Right atrium auricular region (tissue), 2 donors: ENCODE measurements at regions not wholly inside any gene's neighbourhood (a gene's known extent, or its start where the extent isn't known, plus 50 kb on each side); places are given as distances from the start of the nearest gene placed in this dataset.

Source experiments
- DNase-seq: peaks from one replicate; pipeline ENCODE4 v3.0.0-alpha.2; 2019; ENCODE audit warnings: low spot score
- H3K27ac ChIP-seq, 2 donors: fragments of 200-600 bp; sonication (generic); 1 replicate in 1 of 2; 2 replicates in 1 of 2; pipeline ENCODE4 v1.5.1; 2016 to 2019
- H3K27me3 ChIP-seq, 2 donors: fragments of 200-600 bp; sonication (generic); one replicate each; pipeline versions ENCODE4 v1.5.1 to v1.6.0; 2017 to 2019
- H3K36me3 ChIP-seq: fragments of 200-600 bp; sonication (generic); one replicate; pipeline ENCODE4 v1.5.1; 2016
- H3K4me1 ChIP-seq, 2 donors: fragments of 200-600 bp; sonication (generic); one replicate each; pipeline versions ENCODE4 v1.5.1 to v1.6.0; 2017 to 2019
- H3K4me3 ChIP-seq, 2 donors: fragments of 200-600 bp; sonication (generic); 1 replicate in 1 of 2; 2 replicates in 1 of 2; pipeline ENCODE4 v1.5.1; 2017 to 2019; ENCODE audit warnings: mild to moderate bottlenecking in 1 of 2, moderate library complexity in 1 of 2
- H3K9me3 ChIP-seq, 2 donors: fragments of 200-600 bp; sonication (generic); one replicate each; pipeline ENCODE4 v1.5.1; 2019
- CTCF ChIP-seq, 2 donors: fragments of 200-600 bp; sonication (generic); IDR thresholded peaks; one replicate each; pipeline ENCODE4 v1.5.1; 2019; ENCODE audit warnings: antibody characterized with exemption in 2 of 2

- no peaks in the 10 kb centered on the region for H3K4me1 ChIP-seq
- no peaks in the 10 kb centered on the region for H3K27me3 ChIP-seq
- no peak overlapping the region for H3K27ac ChIP-seq
- H3K36me3 ChIP-seq = no peaks in the 10 kb centered on the region
- H3K4me3 ChIP-seq = no peak overlapping the region
- no peak for DNase-seq
- H3K9me3 ChIP-seq = no peaks in the 10 kb centered on the region
- TF ChIP-seq CTCF (IDR thresholded peaks at IDR 0.05) = no peak
These were observed 134.3 kb upstream of the MAN1A1 start for GRCh38 chr6:119483908-119484307.

- DNase-seq = no peak
- Histone ChIP-seq H3K4me3 (no peak overlapping the region), H3K27ac (no peak overlapping the region), H3K9me3 (no peaks in the 10 kb centered on the region), H3K27me3 (no peaks in the 10 kb centered on the region), H3K36me3 (no peaks in the 10 kb centered on the region), H3K4me1 (no peaks in the 10 kb centered on the region)
- TF ChIP-seq CTCF (IDR thresholded peaks at IDR 0.05) = no peak
These were observed 133.3 kb upstream of the MAN1A1 start for GRCh38 chr6:119482850-119483285.

- Histone ChIP-seq H3K9me3 (no peaks in the 10 kb centered on the region), H3K4me3 (no peak overlapping the region), H3K27ac (no peak overlapping the region), H3K36me3 (no peaks in the 10 kb centered on the region), H3K27me3 (no peaks in the 10 kb centered on the region), H3K4me1 (no peaks in the 10 kb centered on the region)
- TF ChIP-seq CTCF (IDR thresholded peaks at IDR 0.05) = no peak
- no peak for DNase-seq
These were observed 132.4 kb upstream of the MAN1A1 start for GRCh38 chr6:119481976-119482375.

- H3K36me3 ChIP-seq = no peaks in the 10 kb centered on the region
- no peak overlapping the region for H3K4me3 ChIP-seq
- H3K9me3 ChIP-seq = no peaks in the 10 kb centered on the region
- H3K27me3 ChIP-seq = no peaks in the 10 kb centered on the region
- no peak for TF ChIP-seq CTCF (IDR thresholded peaks at IDR 0.05)
- DNase-seq = no peak
- H3K27ac ChIP-seq = no peak overlapping the region
- no peaks in the 10 kb centered on the region for H3K4me1 ChIP-seq
These were observed 131.5 kb upstream of the MAN1A1 start for GRCh38 chr6:119480961-119481497.

GRCh38 chr6:119479860-119480655 is 130.5 kb upstream of the MAN1A1 start:
- H3K4me1 ChIP-seq = no peaks in the 10 kb centered on the region
- no peak overlapping the region for H3K4me3 ChIP-seq
- H3K36me3 ChIP-seq = no peaks in the 10 kb centered on the region
- H3K27ac ChIP-seq = no peak overlapping the region
- no peak for DNase-seq
- no peaks in the 10 kb centered on the region for H3K9me3 ChIP-seq
- no peaks in the 10 kb centered on the region for H3K27me3 ChIP-seq
- TF ChIP-seq CTCF (IDR thresholded peaks at IDR 0.05) = no peak
